Effector CD8-positive, alpha-beta T cell (primary cell): ENCODE measurements at regions not wholly inside any gene's neighbourhood (a gene's known extent, or its start where the extent isn't known, plus 50 kb on each side); places are given as distances from the start of the nearest gene placed in this dataset.

Experiments used
- DNase-seq: peaks from one replicate; lab custom pipeline; 2025; lab: John Stamatoyannopoulos, UW

DNA sequence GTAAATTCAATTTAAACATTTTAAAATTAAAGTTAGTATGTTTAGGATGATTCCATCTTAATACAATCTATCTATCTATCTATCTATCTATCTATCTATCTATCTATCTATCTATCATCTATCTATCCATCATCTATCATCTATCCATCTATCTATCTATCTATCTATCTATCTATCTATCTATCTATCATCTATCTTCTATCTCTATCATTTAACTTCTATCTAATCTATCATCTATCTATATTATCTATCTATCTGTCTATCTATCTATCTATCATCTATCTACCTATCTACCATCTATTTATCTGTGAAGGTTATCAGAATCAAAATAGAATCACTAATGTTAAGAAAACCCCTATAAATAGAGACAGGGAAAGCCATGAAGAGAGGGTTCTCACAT lies 78.3 kb downstream of the RAMP3 start:
- DNase-seq, result no peak

DNA sequence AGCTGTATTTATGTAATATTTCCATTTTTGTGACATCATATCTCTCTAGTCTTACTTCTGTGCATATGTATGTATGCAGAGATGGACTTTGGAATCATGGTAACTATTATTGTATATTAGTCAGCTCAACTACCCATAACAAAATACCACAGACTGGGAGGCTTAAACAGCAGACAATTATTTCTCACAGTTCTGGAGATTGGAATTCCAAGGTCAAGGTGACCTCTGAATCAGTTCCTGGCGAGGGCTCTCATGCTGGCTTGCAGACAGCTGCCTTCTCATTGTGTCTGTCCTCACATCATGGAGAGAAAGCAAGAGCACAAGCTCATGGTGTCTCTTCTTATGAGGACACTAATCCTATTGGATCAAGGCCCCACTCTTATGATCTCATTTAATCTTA lies 79.1 kb downstream of the RAMP3 start:
- DNase-seq, result no peak

DNA sequence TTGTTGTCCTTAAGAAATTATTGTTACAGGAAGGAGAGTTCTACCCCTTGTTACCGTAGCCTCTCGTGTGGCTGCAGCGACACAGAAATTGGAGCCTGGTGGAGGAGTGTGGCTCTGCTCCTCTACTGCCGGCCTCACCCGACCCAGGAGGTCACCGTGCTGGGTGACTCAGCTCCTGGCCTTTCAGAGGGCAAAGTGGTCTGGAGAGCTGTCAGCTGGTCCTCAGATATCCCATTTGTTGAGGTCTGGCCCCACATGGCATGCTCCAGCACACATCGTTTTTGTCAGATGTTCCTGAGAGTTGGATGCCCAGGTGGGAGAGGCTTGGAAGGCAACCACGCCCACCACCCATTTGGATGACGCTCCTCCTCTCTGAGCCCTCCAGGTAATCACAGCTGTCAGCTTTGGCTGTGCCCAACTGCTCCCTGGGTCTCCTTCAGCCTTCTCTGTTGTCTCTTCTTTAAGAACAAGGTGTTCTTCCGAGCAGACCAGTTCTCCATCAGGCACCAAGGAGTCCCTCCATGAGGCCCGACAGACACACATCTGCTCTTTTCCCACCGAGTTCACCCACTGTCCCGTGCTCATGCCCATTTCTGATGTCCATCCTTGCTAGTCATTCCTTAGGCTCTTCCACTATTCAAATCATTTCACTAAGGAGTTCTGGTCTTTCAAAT lies 80.3 kb downstream of the RAMP3 start:
- DNase-seq, result no peak

DNA sequence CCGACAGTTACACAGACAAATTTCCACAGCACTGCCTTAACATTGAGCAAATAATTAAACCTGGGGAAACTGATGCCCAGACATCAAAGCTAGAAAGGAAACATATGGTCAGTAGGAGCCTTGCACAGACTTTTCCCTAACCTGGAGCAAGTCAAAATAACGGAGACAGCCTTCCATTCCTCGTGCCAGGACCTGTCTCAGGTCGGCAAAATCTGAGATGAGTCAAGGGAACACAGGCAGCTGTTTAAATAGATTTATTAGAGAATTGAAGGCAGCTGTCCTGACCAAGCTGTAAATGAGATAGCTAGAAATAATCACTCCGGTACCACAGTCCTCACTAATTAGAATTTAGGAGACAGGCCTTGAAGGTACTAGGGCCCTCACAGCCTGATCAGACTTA lies 81.2 kb downstream of the RAMP3 start:
- DNase-seq, result no peak

DNA sequence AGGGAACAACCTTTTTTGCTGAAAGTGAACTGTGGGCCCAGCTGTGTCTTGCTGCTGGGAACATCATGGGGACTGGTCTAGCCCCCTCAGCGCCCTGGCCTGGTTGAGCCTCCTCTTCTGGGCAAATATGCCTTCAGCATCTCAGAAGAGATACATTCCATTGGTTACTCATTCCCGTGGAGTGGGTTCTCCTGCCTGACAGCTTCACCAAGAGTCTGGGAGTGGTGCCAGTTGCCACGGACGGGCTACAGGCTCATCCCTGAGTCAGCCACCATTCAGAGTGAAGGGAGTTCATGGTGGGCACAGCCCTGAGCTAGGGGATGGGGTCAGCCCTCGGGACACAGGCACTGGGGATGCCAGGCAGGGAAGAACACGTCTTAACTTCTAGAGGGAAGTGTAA lies 81.9 kb downstream of the RAMP3 start:
- no peak for DNase-seq

DNA sequence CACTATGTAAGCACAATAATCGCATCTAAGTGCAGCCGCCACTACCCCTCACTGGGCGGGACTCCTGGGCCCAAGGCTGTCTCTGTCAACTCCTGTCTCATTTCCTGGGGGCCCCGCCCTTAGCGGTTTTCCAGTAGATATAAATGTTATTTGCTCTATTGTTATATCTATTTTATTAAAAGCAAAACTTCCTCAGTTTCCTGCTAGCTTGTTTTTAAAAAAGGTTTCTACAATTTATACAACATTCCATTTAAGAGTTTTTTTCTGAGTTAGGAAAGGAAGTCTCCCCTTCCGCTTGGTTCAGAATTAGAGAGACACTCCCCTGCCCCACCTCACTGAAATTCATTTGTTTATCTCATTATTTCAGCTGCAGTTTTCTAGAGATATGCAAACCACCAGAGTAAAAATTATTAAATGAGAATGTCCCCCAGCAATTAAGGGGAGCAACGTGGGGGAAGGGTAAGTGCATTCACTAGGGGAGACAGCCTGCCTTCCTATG lies 82.7 kb downstream of the RAMP3 start:
- DNase-seq, result no peak

DNA sequence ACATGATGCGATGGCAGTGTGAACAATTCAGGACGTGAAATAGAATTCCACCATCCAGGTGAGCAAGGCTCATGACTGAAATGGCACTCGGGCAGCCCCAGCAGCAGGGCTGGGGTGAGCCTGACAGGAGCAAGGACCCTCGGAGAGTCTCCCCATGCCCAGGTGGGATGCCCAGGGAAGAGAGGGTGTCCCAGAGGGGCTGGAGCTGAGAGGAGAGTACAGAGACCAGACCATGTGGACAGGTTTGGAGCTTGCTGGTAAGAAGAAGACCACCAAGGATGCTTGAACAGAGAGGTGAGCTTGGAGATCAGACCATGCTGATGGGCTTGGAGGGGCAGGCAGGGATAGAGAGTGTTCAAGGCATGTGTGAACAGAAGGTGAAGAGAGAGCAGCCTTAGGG lies 83.3 kb downstream of the RAMP3 start:
- no peak for DNase-seq

DNA sequence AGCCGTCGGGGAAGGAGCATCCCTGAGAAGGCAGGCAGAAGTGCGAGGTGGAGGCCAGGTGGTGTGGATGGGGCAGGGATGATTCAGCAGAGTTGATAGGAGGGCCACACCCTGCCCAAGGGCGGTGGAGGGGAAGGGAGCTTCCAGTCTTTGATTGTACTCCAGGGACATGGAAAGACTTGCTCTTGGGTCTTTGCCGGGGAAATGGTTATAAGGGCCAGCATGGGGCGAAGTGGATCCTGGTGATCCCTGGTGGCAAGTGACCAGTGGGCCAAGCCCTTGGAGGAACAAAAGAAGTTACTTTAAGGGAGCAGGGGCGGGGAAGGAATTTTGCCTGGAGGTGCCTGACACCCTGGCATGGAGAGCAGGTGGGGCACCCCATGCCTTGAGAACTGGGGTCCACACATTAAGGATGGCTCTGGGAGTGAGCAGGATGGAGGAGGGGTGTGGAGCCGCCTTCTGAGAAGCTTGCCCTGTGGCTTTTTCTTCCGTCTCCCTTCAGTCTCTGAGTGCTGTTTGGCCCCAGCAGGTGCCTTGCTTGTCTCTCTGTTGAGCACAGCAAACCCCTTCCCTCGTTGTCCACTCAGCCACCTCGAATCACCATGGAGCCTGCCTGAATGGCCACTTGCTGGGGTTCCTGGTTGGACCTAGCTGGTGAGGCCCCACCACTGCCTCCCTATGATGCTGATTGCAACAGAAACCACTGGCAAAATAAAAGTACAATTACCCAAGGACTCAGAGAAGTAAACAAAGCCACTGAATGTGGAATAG lies 83.9 kb downstream of the RAMP3 start:
- no peak for DNase-seq

DNA sequence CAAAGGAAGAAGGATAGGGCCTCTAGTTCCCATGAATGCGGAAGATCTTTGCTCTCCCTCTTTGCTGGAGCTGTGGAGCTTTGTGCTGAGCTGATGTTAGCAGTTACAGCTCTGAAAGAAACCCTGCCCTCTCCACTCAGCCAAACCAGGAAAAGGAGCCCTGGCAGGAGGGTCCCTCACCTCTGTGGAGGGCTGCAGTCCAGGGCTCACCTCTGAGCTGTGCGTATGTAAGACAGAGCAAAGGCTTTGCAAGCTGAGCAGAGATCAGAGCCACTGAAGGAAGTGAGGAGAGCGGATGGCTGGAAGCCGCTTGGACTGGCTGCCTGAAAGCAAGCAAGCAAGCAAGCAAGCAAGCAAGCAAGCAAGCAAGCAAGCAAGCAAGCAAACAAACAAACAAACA lies 84.7 kb downstream of the RAMP3 start:
- no peak for DNase-seq

DNA sequence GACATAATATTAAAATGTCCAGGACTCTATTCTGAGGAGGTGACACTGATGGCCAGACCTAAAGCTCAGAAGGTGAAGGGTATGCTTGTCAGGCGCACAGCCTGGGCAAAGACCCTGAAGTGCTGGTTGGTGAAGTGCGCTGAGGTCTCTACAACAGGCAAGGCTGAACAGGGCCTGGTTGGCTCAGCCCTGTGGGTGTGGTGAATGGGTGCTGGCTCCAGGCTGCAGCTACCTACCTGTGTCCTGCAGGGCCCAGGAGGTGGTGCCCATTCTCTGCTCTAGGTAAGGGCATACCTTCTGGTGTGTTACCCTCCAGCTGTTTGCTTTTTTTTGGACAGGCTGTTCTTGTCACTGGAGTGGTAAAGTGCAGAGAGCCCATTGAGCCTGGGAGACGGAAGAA lies 85.1 kb downstream of the RAMP3 start:
- DNase-seq, result no peak

DNA sequence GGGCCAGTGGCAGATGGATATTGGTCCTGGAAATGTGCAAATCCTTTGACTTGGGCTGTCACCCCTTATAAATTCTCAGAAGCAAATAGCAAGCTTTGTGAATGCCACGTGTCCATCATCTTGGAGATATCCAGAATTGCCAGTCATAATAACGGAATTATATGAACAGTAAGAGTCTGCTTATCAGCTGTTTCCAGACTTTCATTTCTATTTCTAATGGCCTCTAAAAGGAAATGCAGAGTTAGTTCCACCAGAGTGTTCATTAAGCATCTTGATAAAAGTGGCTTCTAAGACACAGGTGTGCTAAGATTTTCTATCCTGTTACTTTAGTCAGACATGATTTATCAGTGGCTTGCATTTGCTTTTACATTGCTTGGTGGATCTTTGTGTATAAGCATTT lies 87.4 kb downstream of the RAMP3 start:
- DNase-seq, result no peak

DNA sequence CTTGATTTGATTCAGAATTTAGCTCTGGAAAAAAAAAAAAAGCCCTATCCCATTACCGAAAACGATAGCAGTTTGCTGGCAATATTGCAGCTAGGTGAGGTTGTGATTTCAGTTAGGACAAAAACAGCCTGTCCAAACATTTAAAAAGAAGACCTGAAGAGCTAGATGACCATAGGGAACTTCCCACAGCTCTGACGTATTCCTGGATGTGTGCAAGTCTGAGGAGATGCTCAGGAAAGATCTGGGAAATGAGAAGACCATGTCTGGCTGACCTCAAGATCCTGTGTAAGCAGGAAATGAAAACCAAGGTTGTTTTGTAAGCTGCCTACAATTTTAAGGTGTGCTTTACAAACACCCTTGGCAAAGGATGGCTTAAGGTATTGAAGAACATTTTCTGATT lies 88.7 kb downstream of the RAMP3 start:
- no peak for DNase-seq

DNA sequence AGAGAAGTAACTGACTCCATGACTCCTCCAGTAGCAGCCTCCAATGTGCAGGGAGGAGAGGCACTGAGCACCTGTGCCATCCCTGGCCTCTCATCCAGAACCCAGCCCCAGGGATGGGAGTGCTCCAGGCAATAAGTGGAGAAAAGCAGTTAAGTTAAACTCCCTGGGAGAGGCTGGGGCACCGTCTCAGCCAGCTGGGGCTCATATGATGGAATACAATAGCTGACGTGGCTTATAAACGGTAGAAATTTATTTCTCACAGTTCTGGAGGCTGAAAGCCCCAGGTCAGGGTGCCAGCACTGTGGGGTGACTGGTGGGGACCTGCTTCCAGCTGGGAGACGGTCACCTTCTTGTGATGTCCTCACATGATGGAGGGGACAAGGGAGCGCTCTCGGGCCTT lies 94.7 kb downstream of the RAMP3 start:
- no peak for DNase-seq

DNA sequence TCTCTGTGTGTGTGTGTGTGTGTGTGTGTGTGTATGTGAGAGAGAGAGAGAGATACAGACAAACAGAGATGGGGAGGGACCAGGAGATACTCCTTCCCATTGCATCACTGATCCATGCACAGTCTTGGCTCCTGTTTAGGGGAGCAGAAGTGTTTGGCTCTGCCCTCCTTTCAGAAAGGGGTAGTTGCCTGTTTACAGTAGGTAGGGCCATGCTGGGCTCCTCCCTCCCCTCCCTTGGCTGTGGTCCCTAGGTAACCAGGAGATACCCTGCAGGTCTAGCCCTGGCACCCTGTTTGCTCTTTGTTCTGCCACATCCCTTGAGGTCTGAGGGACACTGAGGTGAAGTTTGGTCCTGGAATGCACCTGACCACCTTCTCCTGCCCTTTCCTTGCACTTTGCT lies 95.3 kb downstream of the RAMP3 start:
- DNase-seq, result no peak

DNA sequence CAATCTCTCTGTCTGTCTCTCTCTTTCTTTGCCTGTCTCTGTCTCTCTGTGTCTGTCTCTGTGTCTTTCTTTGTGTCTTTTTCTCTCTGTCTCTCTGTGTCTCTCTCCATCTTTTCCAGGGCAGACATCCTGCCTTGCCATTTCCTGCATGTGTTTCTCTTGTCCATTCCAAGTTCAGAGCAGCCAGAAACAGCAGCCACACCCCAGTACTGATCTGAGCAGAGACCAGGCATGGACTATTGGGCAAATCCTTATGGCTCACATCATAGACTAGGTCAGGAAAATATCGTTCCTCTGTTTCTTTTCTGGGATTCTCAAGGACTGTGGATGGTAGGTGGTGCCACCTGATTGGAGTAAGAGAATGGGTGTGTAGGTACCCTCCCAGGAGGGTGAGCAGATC lies 95.8 kb downstream of the RAMP3 start:
- no peak for DNase-seq

DNA sequence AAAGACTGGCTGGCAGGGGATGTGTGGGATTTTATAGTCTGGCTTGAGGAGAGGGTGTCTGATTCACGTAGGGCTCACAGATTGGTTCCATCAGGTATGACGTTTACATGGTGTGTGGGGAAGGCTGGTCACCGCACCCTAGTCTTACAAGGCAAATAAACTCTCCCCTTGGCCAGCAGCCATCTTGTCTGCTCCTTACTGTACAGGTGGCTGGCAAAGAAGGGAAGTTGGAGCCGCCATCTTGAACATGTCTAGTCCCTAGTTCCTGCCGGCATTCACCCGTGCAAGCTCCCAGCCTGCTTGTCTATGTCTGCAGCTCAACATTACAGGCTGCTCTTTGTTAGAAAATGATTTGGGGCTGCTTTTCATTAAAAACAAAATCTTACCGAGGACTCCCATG lies 97.6 kb downstream of the RAMP3 start:
- DNase-seq, result no peak

DNA sequence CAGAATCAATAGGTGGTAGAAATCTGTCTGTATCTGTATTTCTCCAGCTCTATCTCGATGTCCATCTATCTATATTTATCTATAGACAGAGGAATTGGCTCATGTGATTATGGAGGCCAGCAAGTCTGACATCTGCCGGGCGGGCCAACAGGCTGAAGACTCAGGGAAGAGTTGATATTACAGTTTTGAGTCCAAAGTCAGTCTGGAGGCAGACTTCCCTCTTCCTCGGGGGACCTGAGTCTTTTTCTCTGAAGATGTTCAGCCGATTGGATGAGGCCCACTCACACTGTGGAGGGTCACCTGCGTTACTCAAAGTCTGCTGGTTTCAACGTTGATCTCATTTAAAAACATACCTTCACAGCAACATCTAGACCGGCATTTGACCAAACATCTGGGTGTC lies 98.7 kb downstream of the RAMP3 start:
- DNase-seq, result no peak

DNA sequence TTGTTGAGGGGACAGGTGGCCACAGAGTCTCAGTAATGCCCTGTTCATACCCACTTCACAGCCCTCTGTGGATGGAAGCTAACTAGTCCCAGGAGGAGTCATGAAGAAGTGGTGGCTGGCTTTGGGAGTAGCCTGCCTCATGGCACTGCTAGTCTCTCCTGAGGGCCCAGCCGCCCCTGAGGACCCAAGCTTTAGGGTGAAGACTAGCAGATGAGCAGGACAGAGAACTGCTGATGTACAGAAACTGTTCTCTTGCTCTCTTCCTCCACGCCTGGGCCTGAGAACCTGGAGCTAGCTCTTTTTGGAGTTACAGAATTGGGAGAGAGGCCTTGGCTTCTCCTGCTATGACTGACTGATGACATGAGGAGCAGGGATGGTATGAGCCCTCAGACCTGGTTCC lies 99.2 kb downstream of the RAMP3 start:
- DNase-seq, result no peak

DNA sequence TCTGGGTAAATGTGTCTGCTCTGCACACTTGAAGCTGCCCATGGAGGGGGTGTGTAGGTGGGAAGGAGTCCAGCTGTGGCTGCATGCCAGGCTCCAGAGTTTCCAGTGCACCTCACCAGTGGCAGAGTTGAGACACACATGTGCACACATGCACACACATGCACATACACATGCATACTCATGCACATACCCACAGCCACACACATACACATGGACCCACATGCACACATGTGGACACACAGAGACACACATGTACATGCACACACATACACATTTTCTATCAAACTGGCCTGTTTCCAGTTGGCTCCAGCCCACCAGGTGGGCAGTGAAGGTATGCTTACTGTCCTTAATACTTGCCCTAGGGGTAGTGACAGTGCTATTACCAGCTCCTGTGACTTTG lies 99.7 kb downstream of the RAMP3 start:
- no peak for DNase-seq

DNA sequence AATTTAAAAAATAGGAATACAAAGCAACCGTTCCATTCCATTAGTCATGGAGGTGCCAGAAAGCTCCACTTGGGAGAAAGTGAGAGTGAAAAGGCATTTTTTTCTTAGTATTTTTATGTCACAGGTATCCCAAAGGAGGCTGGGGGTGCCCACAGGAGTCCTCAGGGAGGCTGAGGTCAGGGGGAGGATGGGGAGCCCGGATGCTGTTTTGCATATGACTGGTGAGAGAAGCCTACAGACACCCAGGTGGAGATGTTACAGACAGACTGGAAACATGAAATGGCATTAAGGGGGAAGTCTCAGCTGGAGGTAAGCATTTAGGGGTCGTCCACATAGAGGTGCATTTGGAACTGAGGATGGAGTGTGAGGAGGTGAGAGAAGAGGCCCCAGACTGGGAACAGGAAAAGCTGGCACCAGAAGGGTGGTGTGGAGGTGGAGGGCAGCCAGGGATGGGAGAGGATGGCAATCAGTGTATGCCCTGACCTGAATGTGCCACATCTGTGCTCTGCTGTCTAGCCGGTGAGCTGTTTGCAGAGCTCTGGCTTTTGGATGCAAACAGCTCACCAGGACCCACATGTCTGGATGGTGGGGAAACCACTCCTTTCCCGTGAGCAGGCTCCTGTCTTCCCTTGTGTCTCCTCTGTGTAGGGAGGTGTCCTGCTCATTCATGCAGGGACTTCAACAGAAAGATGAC lies 101.1 kb downstream of the RAMP3 start:
- no peak for DNase-seq

DNA sequence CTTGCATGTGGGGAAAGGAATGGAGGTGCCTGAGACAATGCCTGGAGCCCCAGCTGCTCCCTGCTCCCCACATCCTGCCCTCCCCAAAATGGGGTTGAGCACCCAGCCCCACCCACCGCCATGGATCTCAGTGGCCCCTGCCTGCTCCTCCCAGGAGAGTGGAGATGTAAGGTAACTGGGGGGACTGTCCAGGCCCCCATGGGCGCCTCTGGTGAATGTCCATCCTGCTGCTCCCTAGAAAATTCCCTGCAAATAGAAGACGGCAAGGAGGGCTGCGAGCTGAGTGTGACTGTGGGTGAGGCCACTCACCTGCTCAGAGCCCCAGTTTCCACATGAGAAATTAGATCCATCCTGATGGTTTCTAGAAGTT lies 101.6 kb downstream of the RAMP3 start:
- DNase-seq, result no peak

DNA sequence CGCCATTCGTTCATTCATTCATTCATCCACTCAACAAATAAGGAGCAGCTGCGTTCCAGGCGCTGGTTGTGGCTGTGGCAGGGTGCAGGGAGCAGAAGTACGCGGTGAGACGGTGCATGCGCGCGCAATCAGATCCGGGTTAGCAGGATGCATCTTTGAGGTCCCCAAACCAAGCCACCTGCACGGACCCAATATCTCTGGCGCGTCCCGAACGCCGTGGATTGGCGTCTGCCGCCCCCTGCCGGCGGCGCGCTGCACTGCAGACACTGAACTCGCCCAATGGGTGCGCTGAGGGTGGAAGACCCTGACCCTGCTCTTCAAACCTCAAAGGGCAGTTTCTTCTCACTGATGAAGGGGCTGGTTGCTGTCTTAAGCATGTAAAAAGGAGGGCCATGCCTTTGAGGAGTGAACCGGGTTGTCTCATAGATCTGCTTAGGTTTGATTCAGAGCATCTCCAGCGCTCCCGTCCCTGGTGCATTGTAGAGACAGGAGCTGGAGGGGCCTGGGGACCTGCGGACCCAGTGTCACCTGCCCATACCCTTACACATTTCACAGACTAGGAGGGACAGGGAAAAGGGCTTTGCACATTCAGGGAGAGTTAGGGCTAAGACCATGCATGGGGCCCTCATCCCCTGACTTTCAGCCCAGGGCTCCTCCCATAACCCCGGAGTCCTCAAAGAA lies 102.5 kb downstream of the RAMP3 start:
- peak; percentile 46 for DNase-seq

DNA sequence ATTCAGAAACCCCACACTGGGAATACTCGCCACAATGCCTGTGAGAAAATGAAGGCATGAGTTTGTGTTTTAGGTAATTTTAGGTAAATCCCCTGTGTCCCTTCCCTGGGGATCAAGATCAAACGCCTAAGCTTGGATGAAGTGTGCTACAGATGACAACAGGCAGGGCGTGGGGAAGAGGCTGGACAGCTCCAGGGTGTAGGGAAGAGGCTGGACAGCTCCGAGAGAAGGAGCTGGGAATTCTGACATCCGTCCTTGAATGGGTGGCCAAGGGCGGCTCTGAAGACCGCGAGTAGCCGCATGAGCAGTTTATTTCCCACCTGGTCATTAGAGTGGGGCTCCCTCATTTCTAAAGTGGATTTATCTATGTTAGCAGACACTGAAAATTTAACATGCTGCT lies 109.7 kb downstream of the RAMP3 start:
- no peak for DNase-seq
